ELR (cell line): ENCODE measurements at regions not wholly inside any gene's neighbourhood (a gene's known extent, or its start where the extent isn't known, plus 50 kb on each side); places are given as distances from the start of the nearest gene placed in this dataset.
"Not testable (repeated sequence)": the region's sequence is repeated elsewhere in the genome, so short reads cannot be mapped to it uniquely, and the experiment has no call there.

Experiments
- DNase-seq: peaks from one replicate; pipeline ENCODE4 v3.0.0-alpha.2; 2015; ENCODE audit warnings: low read depth

- DNase-seq: no peak
These were observed 624.8 kb upstream of the PTCHD4 start for GRCh38 chr6:48735846-48736245.

GRCh38 chr6:48733581-48733980 is 622.6 kb upstream of the PTCHD4 start:
- peak; percentile 35 for DNase-seq

GRCh38 chr6:48714699-48715098 is 603.7 kb upstream of the PTCHD4 start:
- no peak for DNase-seq

- DNase-seq: no peak
These were observed 603.3 kb upstream of the PTCHD4 start for GRCh38 chr6:48714250-48714649.

- DNase-seq: no peak
These were observed 602.6 kb upstream of the PTCHD4 start for GRCh38 chr6:48713612-48714011.

- DNase-seq: no peak
These were observed 595.3 kb upstream of the PTCHD4 start for GRCh38 chr6:48706310-48706709.

- DNase-seq: no peak
These were observed 590.6 kb upstream of the PTCHD4 start for GRCh38 chr6:48701572-48701971.

- DNase-seq: no peak
These were observed 584.9 kb upstream of the PTCHD4 start for GRCh38 chr6:48695872-48696271.

GRCh38 chr6:48691420-48691819 is 580.4 kb upstream of the PTCHD4 start:
- no peak for DNase-seq

- no peak for DNase-seq
These were observed 578.5 kb upstream of the PTCHD4 start for GRCh38 chr6:48689498-48689897.

- no peak for DNase-seq
These were observed 567.4 kb upstream of the PTCHD4 start for GRCh38 chr6:48678390-48678789.

GRCh38 chr6:48671505-48671904 is 560.5 kb upstream of the PTCHD4 start:
- DNase-seq: peak; percentile 21

GRCh38 chr6:48670546-48670945 is 559.5 kb upstream of the PTCHD4 start:
- DNase-seq: no peak

GRCh38 chr6:48667797-48668196 is 556.8 kb upstream of the PTCHD4 start:
- no peak for DNase-seq

- DNase-seq: peak; percentile 46
These were observed 553.8 kb upstream of the PTCHD4 start for GRCh38 chr6:48664826-48665225.

GRCh38 chr6:48658915-48659314 is 547.9 kb upstream of the PTCHD4 start:
- DNase-seq: peak; percentile 1

- DNase-seq: peak; percentile 72
These were observed 530.5 kb upstream of the PTCHD4 start for GRCh38 chr6:48641544-48641943.

GRCh38 chr6:48638796-48639195 is 527.8 kb upstream of the PTCHD4 start:
- not testable (repeated sequence) for DNase-seq

GRCh38 chr6:48630511-48630910 is 519.5 kb upstream of the PTCHD4 start:
- DNase-seq: no peak

GRCh38 chr6:48628316-48628715 is 517.3 kb upstream of the PTCHD4 start:
- no peak for DNase-seq

GRCh38 chr6:48626421-48626820 is 515.4 kb upstream of the PTCHD4 start:
- DNase-seq: no peak

GRCh38 chr6:48624631-48625030 is 513.6 kb upstream of the PTCHD4 start:
- DNase-seq: no peak

GRCh38 chr6:48619771-48620170 is 508.8 kb upstream of the PTCHD4 start:
- no peak for DNase-seq

GRCh38 chr6:48615041-48615440 is 504.0 kb upstream of the PTCHD4 start:
- DNase-seq: peak; percentile 55

GRCh38 chr6:48614326-48614725 is 503.3 kb upstream of the PTCHD4 start:
- no peak for DNase-seq
